Fibroblast of mammary gland (primary cell): ENCODE measurements at regions not wholly inside any gene's neighbourhood (a gene's known extent, or its start where the extent isn't known, plus 50 kb on each side); places are given as distances from the start of the nearest gene placed in this dataset.

Experiments
- DNase-seq: peaks from one replicate; pipeline ENCODE4 v3.0.0-alpha.2; 2010; ENCODE audit warnings: low read depth
- H3K4me3 ChIP-seq: 2 replicates; pipeline ENCODE4 v1.5.1; 2011; ENCODE audit warnings: low read depth, mild to moderate bottlenecking, low read length, moderate library complexity; ENCODE audit not compliant: control insufficient read depth
- CTCF ChIP-seq: conservative IDR thresholded peaks from 2 replicates; pipeline ENCODE4 v1.5.1; 2011; ENCODE audit warnings: low read depth, low read length, inconsistent platforms; ENCODE audit not compliant: control insufficient read depth, insufficient read depth

- H3K4me3 ChIP-seq: no peak overlapping the region
- TF ChIP-seq CTCF: no peak
- peak; percentile 57 for DNase-seq
Observed at GRCh38 chr11:46183819-46184218, 62.6 kb upstream of the PHF21A start.

GRCh38 chr11:46181843-46182424 is 60.7 kb upstream of the PHF21A start:
- DNase-seq: no peak
- TF ChIP-seq CTCF: no peak
- no peak overlapping the region for H3K4me3 ChIP-seq

DNA sequence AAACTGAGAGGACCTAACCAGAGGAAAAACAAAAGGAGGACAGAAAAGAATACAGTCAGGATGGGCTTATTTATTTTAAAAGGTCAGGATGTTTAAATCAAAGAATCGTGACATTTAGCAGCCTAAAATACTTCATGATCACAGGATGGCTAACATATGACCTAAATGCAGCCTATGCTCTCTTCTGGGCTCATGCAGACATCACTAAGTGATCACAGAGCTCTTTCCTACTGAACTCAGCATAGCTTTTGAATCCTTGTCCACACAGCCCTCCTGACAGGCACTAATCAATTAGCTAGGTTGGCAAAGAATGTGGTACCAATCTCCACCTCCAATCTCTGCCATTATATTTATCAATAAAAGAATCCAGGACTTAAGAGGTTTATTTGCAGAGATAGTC is 60.1 kb upstream of the PHF21A start:
- no peak overlapping the region for H3K4me3 ChIP-seq
- no peak for DNase-seq
- TF ChIP-seq CTCF: no peak

DNA sequence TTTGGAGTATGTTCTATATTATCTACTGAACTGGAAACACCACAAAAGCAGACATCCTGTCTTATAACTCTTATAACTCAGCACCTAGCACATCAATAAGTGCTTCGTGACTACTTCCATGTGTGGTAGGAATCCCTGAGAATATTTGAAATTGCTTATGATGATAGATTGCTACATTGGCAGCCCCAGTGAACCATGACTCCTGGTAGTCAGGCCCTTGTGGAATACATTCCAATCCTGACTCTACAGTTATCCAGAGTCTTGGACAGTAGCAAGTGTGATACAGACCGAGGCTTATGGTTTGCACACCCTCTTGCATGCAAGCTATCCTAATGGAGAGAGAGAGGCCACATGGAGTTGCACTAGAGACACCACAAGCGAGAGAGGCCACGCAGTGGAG is 59.5 kb upstream of the PHF21A start:
- no peak for TF ChIP-seq CTCF
- no peak overlapping the region for H3K4me3 ChIP-seq
- DNase-seq: no peak

- no peak for DNase-seq
- TF ChIP-seq CTCF: no peak
- no peak overlapping the region for H3K4me3 ChIP-seq
Observed at GRCh38 chr11:46178513-46178912, 57.3 kb upstream of the PHF21A start.

DNA sequence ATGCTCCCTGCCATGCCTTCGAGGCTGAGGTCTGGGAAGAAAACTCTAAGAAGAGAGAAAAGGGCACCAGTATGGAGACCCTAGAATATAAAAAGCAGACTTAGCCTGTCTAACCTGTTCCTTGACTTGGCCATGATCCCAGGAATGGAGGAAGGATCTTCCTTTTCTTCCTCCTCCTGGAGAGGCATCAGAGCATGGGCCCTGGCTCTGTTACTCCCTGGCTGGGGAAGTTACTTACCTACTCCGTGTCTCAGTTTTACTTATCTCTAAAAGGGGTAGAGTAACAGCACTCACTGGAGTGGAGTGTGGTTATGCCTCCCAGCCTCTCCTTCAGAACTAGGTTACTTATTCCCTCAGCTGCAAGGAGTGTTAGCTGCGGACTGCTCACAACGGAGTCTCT is 55.2 kb upstream of the PHF21A start:
- DNase-seq: no peak
- no peak for TF ChIP-seq CTCF
- no peak overlapping the region for H3K4me3 ChIP-seq
